AG04450 (cell line): ENCODE measurements at regions not wholly inside any gene's neighbourhood (a gene's known extent, or its start where the extent isn't known, plus 50 kb on each side); places are given as distances from the start of the nearest gene placed in this dataset.

ENCODE experiments used
- CTCF ChIA-PET: fragments of 300-600, 350-600 bp; formaldehyde crosslinking; extraction: SDS; loops from one replicate; lab custom pipeline; 2022; ENCODE audit warnings: antibody characterized with exemption, inconsistent platforms; lab: Charles Lee
- POLR2A ChIA-PET: fragments of 350-600 bp; formaldehyde crosslinking; extraction: SDS; loops from one replicate; lab custom pipeline; 2021; ENCODE audit warnings: antibody characterized with exemption, inconsistent platforms; lab: Yijun Ruan, JAX
- DNase-seq: peaks from one replicate; pipeline ENCODE4 v3.0.0-alpha.2; 2011; ENCODE audit warnings: low read depth, low spot score
- H3K27ac ChIP-seq: one replicate; pipeline ENCODE4 v1.5.1; 2012; ENCODE audit warnings: low read depth, low read length, control low read depth
- H3K27me3 ChIP-seq: one replicate; pipeline ENCODE4 v1.6.0; 2012; ENCODE audit warnings: low read length; ENCODE audit not compliant: control insufficient read depth, insufficient read depth
- H3K4me3 ChIP-seq: 2 replicates; pipeline ENCODE4 v1.5.1; 2011; ENCODE audit warnings: mild to moderate bottlenecking, low read depth, low read length, control low read depth
- H3K9me3 ChIP-seq: 2 replicates; pipeline ENCODE4 v1.5.1; 2012; ENCODE audit warnings: low read length; ENCODE audit not compliant: control insufficient read depth, insufficient read depth
- TF ChIP-seq, protein P1 (sequence below): IDR thresholded peaks from 2 replicates; pipeline ENCODE4 v1.5.1; 2011; ENCODE audit warnings: low read depth, low read length, control low read depth, inconsistent platforms

DNA sequence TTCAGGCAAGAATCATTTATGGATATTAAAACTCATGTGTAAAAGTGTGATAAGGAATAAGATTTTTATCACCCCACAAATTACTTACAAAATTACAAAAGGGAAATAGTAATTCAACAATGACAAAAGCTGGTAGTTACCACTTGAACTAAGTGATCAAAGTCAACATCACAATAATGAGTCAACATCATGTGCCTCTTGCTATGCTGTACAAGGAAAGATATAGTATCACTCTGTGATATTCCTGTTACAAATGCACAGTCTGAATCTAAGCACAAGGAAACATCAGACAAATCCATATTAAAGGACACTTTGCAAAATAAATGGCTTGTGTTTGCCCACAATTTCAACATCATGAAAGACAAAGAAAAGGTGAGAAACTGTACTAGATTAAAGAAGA, 90.5 kb upstream of the PLCL2 start:
- no peak for DNase-seq
- Histone ChIP-seq H3K27me3 (no peaks in the 10 kb centered on the region), H3K27ac (no peak overlapping the region), H3K9me3 (no peaks in the 10 kb centered on the region), H3K4me3 (no peak overlapping the region)
- CTCF ChIA-PET: no interaction called here
- POLR2A ChIA-PET: no interaction called here
- TF ChIP-seq, protein P1, sequence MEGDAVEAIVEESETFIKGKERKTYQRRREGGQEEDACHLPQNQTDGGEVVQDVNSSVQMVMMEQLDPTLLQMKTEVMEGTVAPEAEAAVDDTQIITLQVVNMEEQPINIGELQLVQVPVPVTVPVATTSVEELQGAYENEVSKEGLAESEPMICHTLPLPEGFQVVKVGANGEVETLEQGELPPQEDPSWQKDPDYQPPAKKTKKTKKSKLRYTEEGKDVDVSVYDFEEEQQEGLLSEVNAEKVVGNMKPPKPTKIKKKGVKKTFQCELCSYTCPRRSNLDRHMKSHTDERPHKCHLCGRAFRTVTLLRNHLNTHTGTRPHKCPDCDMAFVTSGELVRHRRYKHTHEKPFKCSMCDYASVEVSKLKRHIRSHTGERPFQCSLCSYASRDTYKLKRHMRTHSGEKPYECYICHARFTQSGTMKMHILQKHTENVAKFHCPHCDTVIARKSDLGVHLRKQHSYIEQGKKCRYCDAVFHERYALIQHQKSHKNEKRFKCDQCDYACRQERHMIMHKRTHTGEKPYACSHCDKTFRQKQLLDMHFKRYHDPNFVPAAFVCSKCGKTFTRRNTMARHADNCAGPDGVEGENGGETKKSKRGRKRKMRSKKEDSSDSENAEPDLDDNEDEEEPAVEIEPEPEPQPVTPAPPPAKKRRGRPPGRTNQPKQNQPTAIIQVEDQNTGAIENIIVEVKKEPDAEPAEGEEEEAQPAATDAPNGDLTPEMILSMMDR: no peak

DNA sequence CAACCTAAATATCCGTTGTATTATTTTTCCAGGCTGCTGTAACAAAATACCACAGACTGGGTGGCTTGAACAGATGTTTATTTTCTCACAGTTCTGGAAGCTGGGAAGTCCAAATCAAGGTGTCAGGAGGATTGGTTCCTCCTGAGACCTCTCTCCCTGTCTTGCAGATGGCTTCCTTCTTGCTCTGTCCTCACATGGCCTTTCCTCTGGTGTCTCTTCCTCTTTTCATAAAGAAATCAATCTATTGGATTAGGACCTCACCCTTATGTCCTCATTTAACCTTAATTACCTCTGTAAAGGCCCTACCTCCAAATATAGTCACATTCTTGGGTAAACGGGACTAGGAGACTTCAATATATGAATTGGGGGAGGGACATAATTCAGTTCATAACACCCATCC, 89.2 kb upstream of the PLCL2 start:
- Histone ChIP-seq H3K9me3 (no peaks in the 10 kb centered on the region), H3K27me3 (no peaks in the 10 kb centered on the region), H3K27ac (no peak overlapping the region), H3K4me3 (no peak overlapping the region)
- no peak for DNase-seq
- TF ChIP-seq, protein P1: no peak
- POLR2A ChIA-PET: no interaction called here
- CTCF ChIA-PET: no interaction called here

DNA sequence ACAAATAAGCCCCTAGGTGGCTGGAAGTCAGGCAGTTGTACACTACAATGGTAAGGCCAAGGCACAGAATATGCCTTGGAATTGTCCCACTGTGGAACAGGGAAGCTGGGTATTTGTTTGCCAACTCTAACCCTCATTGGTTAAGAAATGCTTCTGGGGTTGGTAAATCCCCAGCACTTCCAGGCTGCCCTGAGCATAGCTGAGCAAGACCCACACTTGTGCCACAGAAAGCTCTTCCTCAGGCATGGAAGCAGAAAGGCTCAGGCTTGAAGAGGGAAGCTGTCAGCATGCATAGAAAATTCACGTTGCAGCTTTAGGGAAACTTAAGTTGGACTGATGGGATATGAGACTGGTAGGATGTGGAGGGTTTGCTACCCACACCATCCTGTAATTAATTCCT, 86.9 kb upstream of the PLCL2 start:
- no peak overlapping the region for H3K4me3 ChIP-seq
- ChIA-PET CTCF (no interaction called here), POLR2A (no interaction called here)
- DNase-seq: no peak
- no peaks in the 10 kb centered on the region for H3K9me3 ChIP-seq
- H3K27me3 ChIP-seq: no peaks in the 10 kb centered on the region
- no peak overlapping the region for H3K27ac ChIP-seq
- TF ChIP-seq, protein P1: no peak

DNA sequence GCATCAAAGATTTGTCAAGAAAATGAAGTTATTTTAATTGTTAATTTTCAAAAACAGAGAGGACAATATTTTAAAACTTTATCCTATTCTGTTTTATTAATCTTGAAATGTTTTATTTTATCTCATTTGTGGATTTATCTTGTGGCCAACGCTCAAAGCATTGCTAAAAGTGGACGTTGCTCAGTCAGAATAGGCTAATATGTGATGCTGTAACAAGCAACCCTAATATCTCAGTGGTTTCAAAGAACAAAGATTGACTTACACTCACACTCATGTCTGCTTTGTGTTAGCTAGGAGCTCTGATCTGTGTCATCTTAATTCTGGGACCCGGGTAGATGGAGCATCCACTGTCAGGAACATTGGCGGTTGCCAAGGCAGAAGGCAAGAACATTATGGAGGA, 86.0 kb upstream of the PLCL2 start:
- TF ChIP-seq, protein P1: no peak
- CTCF ChIA-PET: no interaction called here
- POLR2A ChIA-PET: no interaction called here

DNA sequence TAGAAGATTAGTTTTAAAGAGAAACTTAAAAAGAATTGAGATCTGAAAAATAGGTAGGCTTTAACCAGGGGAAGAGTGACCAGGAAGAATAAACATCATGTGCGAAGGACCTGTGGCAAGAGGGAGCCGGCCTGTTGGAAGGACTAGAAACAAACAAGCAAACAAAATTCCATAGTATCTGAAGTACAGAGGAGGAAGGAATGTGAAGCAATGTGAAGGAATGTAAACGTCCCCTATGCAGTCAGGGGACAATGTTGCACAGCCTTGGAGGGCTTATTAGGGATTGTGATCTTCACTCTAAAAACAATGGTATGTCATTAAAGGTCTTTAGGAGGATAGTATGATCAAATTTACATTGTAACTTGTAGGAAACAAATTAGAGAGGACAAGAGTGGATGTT, 84.4 kb upstream of the PLCL2 start:
- Histone ChIP-seq H3K4me3 (no peak overlapping the region), H3K27me3 (no peaks in the 10 kb centered on the region), H3K9me3 (no peaks in the 10 kb centered on the region), H3K27ac (no peak overlapping the region)
- ChIA-PET POLR2A (no interaction called here), CTCF (no interaction called here)
- DNase-seq: no peak
- TF ChIP-seq, protein P1: no peak

More for the DNA sequence above, 86.0 kb upstream of the PLCL2 start:
- no peak for DNase-seq
- Histone ChIP-seq H3K9me3 (no peaks in the 10 kb centered on the region), H3K4me3 (no peak overlapping the region), H3K27me3 (no peaks in the 10 kb centered on the region), H3K27ac (no peak overlapping the region)
